ENCODE measurements at regions not wholly inside any gene's neighbourhood (a gene's known extent, or its start where the extent isn't known, plus 50 kb on each side); places are given as distances from the start of the nearest gene placed in this dataset.

- Histone ChIP-seq H3K4me2 (ENCODE audit: insufficient read depth, low read length) (no peak overlapping the region), H4K20me1 (ENCODE audit: insufficient read depth, low read length) (no peaks in the 10 kb centered on the region), H3K79me2 (ENCODE audit: insufficient read depth, low read length) (no peaks in the 10 kb centered on the region), H3K9me3 (ENCODE audit: low read depth, low read length) (no peaks in the 10 kb centered on the region), H3K4me1 (ENCODE audit: insufficient read depth, low read length) (no peaks in the 10 kb centered on the region), H3K4me3 (ENCODE audit: insufficient read depth, low read length) (no peak overlapping the region), H3K27ac (ENCODE audit: low read depth, low read length) (no peak overlapping the region), H3K27me3 (ENCODE audit: insufficient read depth, low read length) (no peaks in the 10 kb centered on the region), H3K36me3 (ENCODE audit: insufficient read depth, low read length) (no peaks in the 10 kb centered on the region), H2AFZ (ENCODE audit: low read length) (no peak overlapping the region)
- no peak for TF ChIP-seq CTCF (IDR thresholded peaks at IDR 0.05; ENCODE audit: extremely low read depth, low read depth, low read length)
- no peak for DNase-seq (ENCODE audit: insufficient read length, low spot score, missing footprints)
Observed at GRCh38 chr2:15829091-15829801, 111.1 kb upstream of the MYCN start.

GRCh38 chr2:15829985-15830384 lies 110.4 kb upstream of the MYCN start:
- no peak for TF ChIP-seq CTCF (IDR thresholded peaks at IDR 0.05; ENCODE audit: extremely low read depth, low read depth, low read length)
- Histone ChIP-seq H3K4me2 (ENCODE audit: insufficient read depth, low read length) (no peak overlapping the region), H3K4me3 (ENCODE audit: insufficient read depth, low read length) (no peak overlapping the region), H2AFZ (ENCODE audit: low read length) (no peak overlapping the region), H3K79me2 (ENCODE audit: insufficient read depth, low read length) (no peaks in the 10 kb centered on the region), H3K27me3 (ENCODE audit: insufficient read depth, low read length) (no peaks in the 10 kb centered on the region), H4K20me1 (ENCODE audit: insufficient read depth, low read length) (no peaks in the 10 kb centered on the region), H3K4me1 (ENCODE audit: insufficient read depth, low read length) (no peaks in the 10 kb centered on the region), H3K27ac (ENCODE audit: low read depth, low read length) (no peak overlapping the region), H3K9me3 (ENCODE audit: low read depth, low read length) (no peaks in the 10 kb centered on the region), H3K36me3 (ENCODE audit: insufficient read depth, low read length) (no peaks in the 10 kb centered on the region)
- no peak for DNase-seq (ENCODE audit: insufficient read length, low spot score, missing footprints)

- no peak for DNase-seq (ENCODE audit: insufficient read length, low spot score, missing footprints)
- H3K79me2 ChIP-seq (ENCODE audit: insufficient read depth, low read length): no peaks in the 10 kb centered on the region
- H3K27ac ChIP-seq (ENCODE audit: low read depth, low read length): no peak overlapping the region
- H3K4me3 ChIP-seq (ENCODE audit: insufficient read depth, low read length): no peak overlapping the region
- no peak for TF ChIP-seq CTCF (IDR thresholded peaks at IDR 0.05; ENCODE audit: extremely low read depth, low read depth, low read length)
- no peaks in the 10 kb centered on the region for H3K36me3 ChIP-seq (ENCODE audit: insufficient read depth, low read length)
- H3K4me2 ChIP-seq (ENCODE audit: insufficient read depth, low read length): no peak overlapping the region
- no peaks in the 10 kb centered on the region for H4K20me1 ChIP-seq (ENCODE audit: insufficient read depth, low read length)
- H3K9me3 ChIP-seq (ENCODE audit: low read depth, low read length): no peaks in the 10 kb centered on the region
- no peaks in the 10 kb centered on the region for H3K27me3 ChIP-seq (ENCODE audit: insufficient read depth, low read length)
- H2AFZ ChIP-seq (ENCODE audit: low read length): no peak overlapping the region
- no peaks in the 10 kb centered on the region for H3K4me1 ChIP-seq (ENCODE audit: insufficient read depth, low read length)
Observed at GRCh38 chr2:15830937-15831549, 109.3 kb upstream of the MYCN start.

GRCh38 chr2:15832030-15832709 lies 108.2 kb upstream of the MYCN start:
- no peak for DNase-seq (ENCODE audit: insufficient read length, low spot score, missing footprints)
- no peaks in the 10 kb centered on the region for H3K36me3 ChIP-seq (ENCODE audit: insufficient read depth, low read length)
- no peak overlapping the region for H3K4me2 ChIP-seq (ENCODE audit: insufficient read depth, low read length)
- no peaks in the 10 kb centered on the region for H3K27me3 ChIP-seq (ENCODE audit: insufficient read depth, low read length)
- no peaks in the 10 kb centered on the region for H3K79me2 ChIP-seq (ENCODE audit: insufficient read depth, low read length)
- H3K9me3 ChIP-seq (ENCODE audit: low read depth, low read length): no peaks in the 10 kb centered on the region
- H3K27ac ChIP-seq (ENCODE audit: low read depth, low read length): no peak overlapping the region
- H3K4me3 ChIP-seq (ENCODE audit: insufficient read depth, low read length): no peak overlapping the region
- no peaks in the 10 kb centered on the region for H4K20me1 ChIP-seq (ENCODE audit: insufficient read depth, low read length)
- TF ChIP-seq CTCF (IDR thresholded peaks at IDR 0.05; ENCODE audit: extremely low read depth, low read depth, low read length): no peak
- H2AFZ ChIP-seq (ENCODE audit: low read length): no peak overlapping the region
- H3K4me1 ChIP-seq (ENCODE audit: insufficient read depth, low read length): no peaks in the 10 kb centered on the region

Data from osteoblast (primary cell).